Hepatic stellate cell (primary cell): ENCODE measurements at regions not wholly inside any gene's neighbourhood (a gene's known extent, or its start where the extent isn't known, plus 50 kb on each side); places are given as distances from the start of the nearest gene placed in this dataset.

ENCODE experiments used
- DNase-seq: peaks from one replicate; pipeline ENCODE4 v3.0.0; 2011; ENCODE audit warnings: low spot score

DNA sequence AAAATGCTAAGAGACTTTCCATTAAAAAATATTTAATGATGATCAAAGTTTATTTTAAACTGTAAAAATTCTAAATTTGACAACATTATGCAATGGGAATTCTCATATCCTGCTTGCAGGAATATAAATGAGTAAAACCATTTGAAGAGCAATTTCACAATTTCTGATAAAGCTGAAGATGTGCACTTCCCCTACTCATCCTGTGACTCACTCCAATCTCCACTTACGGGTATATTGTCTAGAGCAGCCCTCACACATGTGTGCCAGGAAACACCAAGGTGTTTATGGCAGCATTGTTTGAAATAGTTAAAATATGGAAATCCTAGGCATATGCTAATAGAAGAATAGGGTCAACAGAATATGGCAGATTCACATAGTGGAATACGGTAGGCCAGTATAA lies 158.4 kb downstream of the PDHA2 start:
- DNase-seq, result no peak

GRCh38 chr4:96003951-96004740 lies 164.3 kb downstream of the PDHA2 start:
- DNase-seq, result no peak

GRCh38 chr4:96009427-96010119 lies 169.7 kb downstream of the PDHA2 start:
- no peak for DNase-seq

GRCh38 chr4:96012687-96013086 lies 172.8 kb downstream of the PDHA2 start:
- no peak for DNase-seq

DNA sequence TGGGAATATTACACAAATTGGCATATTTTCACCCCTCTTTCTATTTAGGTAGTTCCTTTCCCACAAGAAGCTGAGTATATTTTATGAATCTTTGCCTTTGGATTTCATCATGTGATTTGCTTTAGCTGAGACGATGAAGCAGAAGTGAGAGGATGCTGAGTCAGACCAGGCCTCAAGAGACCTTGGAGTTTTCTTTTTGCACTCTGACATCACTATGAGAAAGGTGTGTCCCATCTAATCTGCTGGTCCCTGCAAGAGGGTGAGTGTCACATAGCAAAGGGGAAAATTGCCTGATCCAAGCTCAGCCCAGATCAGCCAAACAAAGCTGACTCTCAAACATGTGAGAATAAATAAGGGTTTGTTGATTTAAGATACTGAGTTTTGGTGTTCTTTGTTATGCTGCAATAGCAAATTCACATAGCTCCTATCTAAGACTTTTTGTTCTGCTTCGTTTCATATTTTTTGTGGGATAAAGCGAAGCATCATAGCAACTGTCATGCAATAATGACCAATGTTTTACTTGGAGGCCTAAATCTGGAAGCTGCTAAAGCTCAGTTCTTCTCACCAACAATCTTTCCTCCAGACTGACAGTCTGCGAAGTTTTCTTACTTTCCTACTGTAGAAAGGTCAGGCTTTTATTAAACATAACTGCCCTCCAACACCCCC lies 176.9 kb downstream of the PDHA2 start:
- no peak for DNase-seq

DNA sequence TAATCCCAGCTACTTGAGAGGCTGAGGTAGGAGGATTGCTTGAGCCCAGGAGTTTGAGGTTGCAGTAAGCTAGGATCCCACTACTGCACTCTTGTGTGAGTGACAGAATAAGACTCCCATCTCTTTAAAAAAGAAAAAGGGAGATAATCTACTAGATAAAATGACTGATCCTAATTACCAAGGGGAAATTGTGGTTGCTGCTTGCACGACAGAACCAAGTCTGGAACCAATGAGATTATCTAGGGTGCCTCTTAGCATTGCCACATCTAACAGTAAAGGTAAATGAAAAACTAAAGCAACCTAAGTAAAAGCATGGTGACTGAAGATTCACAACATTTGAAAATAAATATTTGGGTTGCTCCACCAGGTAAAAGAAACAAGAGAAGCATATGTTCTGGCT lies 185.1 kb downstream of the PDHA2 start:
- DNase-seq, result no peak

GRCh38 chr4:96035727-96036126 lies 195.8 kb downstream of the PDHA2 start:
- DNase-seq, result no peak

- no peak for DNase-seq
Measured at GRCh38 chr4:96036781-96037180, 196.9 kb downstream of the PDHA2 start.

GRCh38 chr4:96037705-96038104 lies 197.8 kb downstream of the PDHA2 start:
- no peak for DNase-seq

DNA sequence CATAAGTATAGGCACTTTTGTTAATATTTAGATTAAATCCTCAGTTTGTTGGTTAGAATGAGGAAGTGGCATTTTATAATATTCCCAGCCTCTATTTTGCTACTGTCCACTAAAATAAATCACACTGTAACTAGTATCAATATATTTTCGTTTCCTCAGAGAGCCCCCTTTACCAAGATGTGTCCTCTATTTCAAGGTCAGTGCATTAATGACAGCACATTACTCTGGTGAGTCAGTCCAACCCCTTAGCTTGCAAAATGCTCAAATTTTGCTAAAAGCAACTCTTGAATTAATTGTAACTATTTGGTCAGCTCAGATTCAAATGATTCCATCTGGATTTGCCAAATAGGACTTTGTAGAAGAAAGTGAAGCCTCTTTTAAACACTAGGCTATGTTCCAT lies 199.3 kb downstream of the PDHA2 start:
- no peak for DNase-seq

DNA sequence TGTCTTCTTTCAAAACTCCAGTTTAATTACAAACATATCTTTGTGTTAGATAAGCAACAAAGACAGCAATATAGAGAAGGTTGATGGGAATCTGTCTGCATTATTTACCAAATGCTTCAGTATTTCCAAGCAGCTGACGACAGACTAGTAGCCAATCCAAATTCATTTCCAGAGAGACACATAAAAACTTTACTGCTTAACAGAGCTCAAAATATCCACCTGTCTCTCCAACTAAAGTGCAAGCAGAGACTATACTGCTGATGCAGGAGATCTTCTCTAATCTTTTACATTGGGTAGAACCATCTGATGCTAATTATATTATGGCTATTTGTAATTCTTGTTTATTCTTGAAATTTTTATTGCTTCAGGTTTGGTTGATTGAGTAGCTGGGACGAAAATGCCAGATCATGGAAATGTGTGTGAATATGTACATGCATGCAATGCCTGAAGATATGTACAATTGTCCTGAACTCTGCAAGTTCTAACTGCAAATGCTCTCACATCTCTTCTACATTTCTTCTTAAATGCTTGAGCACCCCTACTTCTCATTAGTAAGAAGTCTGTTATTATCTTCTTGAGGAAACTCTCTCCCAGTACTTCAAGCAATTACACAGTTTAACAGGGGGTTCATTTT lies 200.0 kb downstream of the PDHA2 start:
- DNase-seq, result no peak

DNA sequence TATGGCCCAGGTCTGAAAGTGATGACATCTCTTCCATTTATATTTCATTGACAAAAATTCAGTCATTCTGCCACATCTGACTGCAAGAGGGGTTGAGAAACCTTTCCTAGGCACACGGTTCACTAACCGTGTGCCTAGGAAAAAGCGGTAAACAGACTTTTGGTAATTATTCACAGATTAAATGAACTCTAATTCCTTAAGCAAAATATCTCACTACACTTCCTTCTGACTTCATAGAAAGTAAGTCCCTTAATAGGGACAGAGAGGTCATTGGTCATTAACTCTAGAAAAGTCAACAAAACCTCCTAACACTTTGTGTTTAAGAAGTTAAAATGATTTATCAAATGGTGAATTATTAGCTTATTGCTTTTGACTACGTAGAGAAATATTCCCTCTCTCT lies 205.1 kb downstream of the PDHA2 start:
- DNase-seq, result no peak

DNA sequence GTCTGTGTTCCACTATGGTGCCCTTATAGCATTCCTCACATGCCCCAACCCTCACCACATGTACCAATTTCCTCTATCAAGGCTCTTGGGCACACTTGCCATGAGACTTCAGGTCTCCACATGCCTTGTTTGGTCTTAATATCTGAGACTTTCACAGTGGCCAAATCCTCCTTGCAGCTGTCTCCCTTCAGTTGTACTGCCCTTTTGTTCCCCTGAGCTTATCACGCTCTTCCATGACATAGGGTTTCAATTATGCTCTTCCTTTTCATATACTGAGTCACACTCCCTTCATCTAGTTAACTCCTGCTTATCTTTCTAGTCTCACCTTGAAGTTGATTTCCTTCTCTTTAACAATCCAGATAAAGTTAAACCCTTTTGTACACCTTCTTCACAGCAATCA lies 212.9 kb downstream of the PDHA2 start:
- no peak for DNase-seq

GRCh38 chr4:96056346-96056934 lies 216.5 kb downstream of the PDHA2 start:
- no peak for DNase-seq

DNA sequence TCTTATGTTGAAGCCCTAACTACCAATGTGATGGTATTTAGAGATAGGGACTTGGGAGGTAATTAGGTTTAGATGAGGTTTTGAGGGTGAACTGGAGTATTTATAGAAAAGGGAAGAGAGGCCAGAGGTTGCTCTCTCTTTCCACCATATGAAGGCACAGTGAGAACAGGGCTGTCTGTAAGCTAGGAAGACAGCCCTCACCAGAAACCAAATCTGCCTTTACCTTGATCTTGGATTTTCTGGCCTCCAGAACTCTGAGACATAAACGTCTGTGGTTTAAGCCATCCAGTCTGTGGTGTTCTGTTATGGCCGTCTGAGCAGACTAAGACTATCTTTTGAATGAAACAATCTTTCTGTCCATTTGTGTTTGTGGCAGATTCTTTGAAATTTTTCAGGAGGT lies 223.7 kb downstream of the PDHA2 start:
- DNase-seq, result no peak

DNA sequence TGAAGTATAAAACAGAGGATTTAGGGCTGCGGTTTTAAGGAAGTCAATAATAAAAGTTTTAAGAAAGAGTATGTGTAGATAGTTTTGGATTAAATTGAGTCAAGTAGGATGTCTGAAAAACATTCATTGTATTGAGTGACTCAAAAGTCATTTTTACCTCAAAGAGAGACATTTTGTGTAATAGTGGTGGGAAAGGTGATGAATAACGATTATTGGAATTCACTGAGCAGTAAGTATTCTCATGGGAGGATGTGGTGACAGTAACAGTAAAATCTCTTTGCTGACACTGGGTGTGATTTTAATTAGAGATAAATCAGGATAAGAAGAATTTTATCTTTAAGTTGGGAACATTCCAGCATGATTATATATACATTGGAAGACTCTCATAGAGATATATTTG lies 233.6 kb downstream of the PDHA2 start:
- DNase-seq, result no peak

GRCh38 chr4:96092151-96092705 lies 252.3 kb downstream of the PDHA2 start:
- DNase-seq, result no peak

DNA sequence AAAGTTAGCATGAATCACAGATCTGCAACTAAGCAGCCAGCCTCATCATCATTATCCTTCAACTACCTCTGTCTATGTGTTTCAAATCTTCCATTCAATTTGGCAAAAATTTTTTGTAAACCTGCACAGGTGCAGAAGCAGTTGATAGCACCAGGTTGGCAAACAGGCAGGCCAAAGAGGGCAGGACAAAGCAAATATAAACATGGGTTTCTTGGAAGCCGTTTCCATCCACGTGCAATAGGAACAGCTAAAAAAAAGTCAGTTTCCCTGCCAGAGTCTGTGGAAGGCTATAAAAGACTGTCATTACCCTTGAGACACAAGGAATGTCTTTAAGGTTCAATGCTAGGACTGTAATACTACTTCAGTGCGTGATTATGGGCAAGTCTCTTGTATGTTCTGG lies 253.2 kb downstream of the PDHA2 start:
- no peak for DNase-seq

- DNase-seq, result no peak
Measured at GRCh38 chr4:96093563-96093962, 253.7 kb downstream of the PDHA2 start.

DNA sequence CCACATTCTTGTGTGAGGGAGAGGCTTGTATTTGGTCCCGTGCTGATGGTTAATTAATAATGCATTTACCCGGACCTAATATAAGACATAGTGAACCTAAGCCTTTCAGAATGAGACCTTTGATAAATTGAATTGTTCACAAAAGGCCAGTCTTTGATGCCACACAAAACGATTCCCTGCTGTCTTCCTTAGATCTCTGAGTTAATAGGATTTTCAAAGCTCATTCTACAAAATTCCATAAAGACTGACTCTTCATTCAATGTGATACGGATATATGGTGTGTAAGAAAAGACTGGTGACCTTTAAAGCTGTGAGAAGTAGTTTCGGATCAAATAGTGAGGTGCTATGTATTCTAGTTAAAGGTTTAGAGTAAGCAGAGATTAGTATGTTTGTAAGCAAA lies 254.3 kb downstream of the PDHA2 start:
- no peak for DNase-seq

DNA sequence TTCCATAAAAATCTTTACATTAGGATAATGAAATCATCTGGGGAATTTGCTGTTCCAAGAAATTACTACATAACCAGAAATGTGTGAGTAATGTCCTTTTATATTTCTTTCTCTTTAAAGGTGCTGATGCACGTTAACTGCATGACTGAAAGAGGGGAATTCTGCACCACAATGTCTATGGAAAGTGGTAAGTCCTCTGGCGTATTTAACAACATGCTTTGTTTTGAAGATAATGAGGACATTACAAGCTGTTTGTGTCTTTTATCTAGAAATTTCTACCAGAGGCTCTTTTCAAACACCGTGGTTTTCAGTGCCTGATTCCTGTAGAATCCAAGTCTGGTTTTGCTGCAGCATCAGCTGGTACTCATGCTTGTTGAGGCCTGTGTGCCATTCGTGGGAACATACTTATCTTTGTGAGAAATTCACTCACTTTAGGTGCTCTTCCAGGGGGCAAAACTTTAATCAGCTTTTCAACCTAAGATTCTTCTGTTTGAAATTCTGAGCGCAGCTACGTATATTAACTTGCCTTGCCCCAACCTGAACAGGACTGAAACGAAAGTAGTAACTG lies 257.2 kb downstream of the PDHA2 start:
- DNase-seq, result no peak

DNA sequence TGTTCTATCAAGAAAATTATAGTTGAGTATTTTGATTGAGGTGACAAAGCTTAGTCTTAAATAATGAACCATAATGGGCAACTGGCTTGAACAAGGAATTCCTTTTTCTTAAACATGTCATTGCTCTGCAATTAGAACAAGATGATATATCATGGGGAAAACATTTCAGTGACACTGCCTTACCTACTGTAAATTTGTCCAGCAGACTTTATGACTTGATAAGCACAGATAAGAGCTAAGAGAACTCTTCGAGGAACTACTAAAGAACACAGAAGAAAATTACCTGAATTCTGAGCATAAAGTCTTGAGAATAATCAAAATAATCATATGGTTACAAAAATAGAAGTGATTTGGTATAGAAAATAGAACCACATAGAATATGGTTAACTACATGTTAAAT lies 257.8 kb downstream of the PDHA2 start:
- DNase-seq, result no peak
